A673 (cell line): ENCODE measurements at regions not wholly inside any gene's neighbourhood (a gene's known extent, or its start where the extent isn't known, plus 50 kb on each side); places are given as distances from the start of the nearest gene placed in this dataset.

Source experiments
- BruUV-seq: library from RNA; stranded (reverse); fragments of 400-500 nt; replicated peaks from 2 replicates; lab custom pipeline; 2021; lab: Mats Ljungman, UMichigan
- CTCF ChIA-PET: fragments of 300-600 bp; sonication (Branson Sonifier 250); formaldehyde crosslinking; loops from one replicate; lab custom pipeline; 2022; ENCODE audit warnings: antibody characterized with exemption; lab: Charles Lee
- POLR2A ChIA-PET: fragments of 300-600 bp; sonication (Branson Sonifier 250); formaldehyde crosslinking; loops from one replicate; lab custom pipeline; 2022; ENCODE audit warnings: antibody characterized with exemption; ENCODE audit not compliant: low non-redundant PET; lab: Charles Lee
- DNase-seq: peaks from one replicate; pipeline ENCODE4 v3.0.0-alpha.2; 2015; ENCODE audit warnings: low spot score
- H3K27ac ChIP-seq: fragments of 200-600 bp; sonication (generic); 2 replicates; pipeline ENCODE4 v1.5.1; 2016; ENCODE audit warnings: mixed run types, low read depth, mild to moderate bottlenecking, mixed read lengths, antibody characterized with exemption, low read length; ENCODE audit not compliant: poor library complexity, severe bottlenecking
- H3K27me3 ChIP-seq: fragments of 200-600 bp; sonication (generic); replicated peaks from 2 replicates; pipeline ENCODE4 v1.6.1; 2017; ENCODE audit warnings: mixed run types, low read depth, mild to moderate bottlenecking, mixed read lengths, antibody characterized with exemption, low read length; ENCODE audit not compliant: insufficient read depth, poor library complexity
- H3K36me3 ChIP-seq: fragments of 200-600 bp; sonication (generic); 2 replicates; pipeline ENCODE4 v1.6.1; 2016; ENCODE audit warnings: mixed run types, mild to moderate bottlenecking, mixed read lengths, antibody characterized with exemption, low read length; ENCODE audit not compliant: insufficient read depth, poor library complexity, severe bottlenecking
- H3K4me1 ChIP-seq: fragments of 200-600 bp; sonication (generic); 2 replicates; pipeline ENCODE4 v1.6.1; 2017; ENCODE audit warnings: mixed run types, mild to moderate bottlenecking, mixed read lengths, antibody characterized with exemption, low read length; ENCODE audit not compliant: insufficient read depth, poor library complexity, severe bottlenecking
- H3K4me3 ChIP-seq: fragments of 200-600 bp; sonication (generic); 2 replicates; pipeline ENCODE4 v1.5.1; 2016; ENCODE audit warnings: low read depth, mixed run types, mild to moderate bottlenecking, mixed read lengths, low read length; ENCODE audit not compliant: poor library complexity, severe bottlenecking
- H3K9me3 ChIP-seq: fragments of 200-600 bp; sonication (generic); 2 replicates; pipeline ENCODE4 v1.6.1; 2016; ENCODE audit warnings: mixed run types, low read depth, mild to moderate bottlenecking, mixed read lengths, antibody characterized with exemption, low read length; ENCODE audit not compliant: poor library complexity, severe bottlenecking
- CTCF ChIP-seq: fragments of 300-800, 200-600 bp; sonication (generic); conservative IDR thresholded peaks from 2 replicates; pipeline ENCODE4 v1.5.1; 2017; ENCODE audit warnings: low read depth, mild to moderate bottlenecking, antibody characterized with exemption, low read length, moderate library complexity, mixed read lengths
- EZH2 ChIP-seq: fragments of 200-600 bp; sonication (generic); IDR thresholded peaks from 2 replicates; pipeline ENCODE4 v1.6.1; 2017; ENCODE audit warnings: borderline replicate concordance, low read depth, mild to moderate bottlenecking, mixed read lengths, antibody characterized with exemption, low read length; ENCODE audit not compliant: poor library complexity, severe bottlenecking
- intact Hi-C: fragments of 100-400 bp; cut with micrococcal nuclease; formaldehyde crosslinking; loops from one replicate; pipeline ENCODE4 v1.10.0; 2022; ENCODE audit not compliant: unreplicated experiment

GRCh38 chr11:28690746-28691145, 582.6 kb downstream of the METTL15 start:
- H3K27ac ChIP-seq, result no peak overlapping the region
- no peaks in the 10 kb centered on the region for H3K36me3 ChIP-seq
- no peaks in the 10 kb centered on the region for H3K4me1 ChIP-seq
- no TSS peak for BruUV-seq
- POLR2A ChIA-PET, result no interaction called here
- DNase-seq, result no peak
- H3K9me3 ChIP-seq, result no peaks in the 10 kb centered on the region
- CTCF ChIA-PET, result interaction anchor here (0.7 kb wide), 1 partner anchor 161 kb away, joined by 5 read pairs; no protein-coding TSS in a partner anchor
- no peaks in the 10 kb centered on the region for H3K27me3 ChIP-seq
- TF ChIP-seq EZH2 (no peak), CTCF (no peak)
- intact Hi-C loops, result no loop called here
- H3K4me3 ChIP-seq, result no peak overlapping the region

- DNase-seq, result no peak
- Histone ChIP-seq H3K4me3 (no peak overlapping the region), H3K4me1 (no peaks in the 10 kb centered on the region), H3K27ac (no peak overlapping the region), H3K27me3 (no peaks in the 10 kb centered on the region), H3K9me3 (no peaks in the 10 kb centered on the region), H3K36me3 (no peaks in the 10 kb centered on the region)
- intact Hi-C loops, result no loop called here
- CTCF ChIA-PET, result no interaction called here
- TF ChIP-seq CTCF (no peak), EZH2 (no peak)
- no TSS peak for BruUV-seq
- POLR2A ChIA-PET, result interaction anchor here (0.6 kb wide), 1 partner anchor 520 kb away, joined by 3 read pairs; no protein-coding TSS in a partner anchor
Measured at GRCh38 chr11:28684011-28684586, 575.9 kb downstream of the METTL15 start.

DNA sequence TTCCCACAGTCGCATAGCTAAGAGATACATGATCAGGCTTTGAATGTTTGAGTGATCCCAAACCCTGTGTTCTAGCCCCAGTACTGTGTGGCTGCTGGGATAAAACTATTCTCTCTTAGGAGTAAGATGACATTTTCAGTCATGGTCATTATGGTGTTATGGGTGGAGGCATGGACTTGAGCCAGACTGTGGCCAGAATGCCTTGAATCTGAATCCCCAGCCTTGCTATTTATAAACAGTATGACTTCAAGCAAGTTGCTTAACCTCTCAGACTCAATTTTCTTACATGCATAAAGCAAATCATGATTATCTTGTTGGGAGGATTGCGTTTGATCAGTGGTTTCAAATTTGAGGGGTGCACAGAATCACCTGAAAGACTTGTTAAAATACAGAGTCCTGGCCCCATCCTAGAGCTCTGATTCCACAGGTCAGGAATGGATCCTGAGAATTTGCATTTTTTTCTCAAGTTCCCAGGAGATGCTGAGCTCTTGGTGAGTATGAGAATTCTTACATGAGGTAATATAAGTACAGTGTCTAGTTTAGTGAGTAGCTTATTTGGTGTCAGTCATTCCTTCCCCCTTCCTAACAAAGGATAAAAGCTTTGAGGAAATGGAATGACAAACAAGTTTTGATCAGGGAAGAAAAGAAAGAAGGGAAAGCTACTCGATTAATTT, 571.7 kb downstream of the METTL15 start:
- H3K27me3 ChIP-seq, result no peaks in the 10 kb centered on the region
- intact Hi-C loops, result no loop called here
- no peaks in the 10 kb centered on the region for H3K9me3 ChIP-seq
- no peak for DNase-seq
- BruUV-seq, result no TSS peak
- no peaks in the 10 kb centered on the region for H3K36me3 ChIP-seq
- ChIA-PET CTCF (no interaction called here), POLR2A (interaction anchor here (0.7 kb wide), 1 partner anchor 627 kb away, joined by 3 read pairs; no protein-coding TSS in a partner anchor)
- H3K27ac ChIP-seq, result no peak overlapping the region
- H3K4me3 ChIP-seq, result no peak overlapping the region
- TF ChIP-seq EZH2, result no peak
- TF ChIP-seq CTCF, result no peak
- no peaks in the 10 kb centered on the region for H3K4me1 ChIP-seq
